ENCODE measurements at regions not wholly inside any gene's neighbourhood (a gene's known extent, or its start where the extent isn't known, plus 50 kb on each side); places are given as distances from the start of the nearest gene placed in this dataset.
"Not testable (repeated sequence)": the region's sequence is repeated elsewhere in the genome, so short reads cannot be mapped to it uniquely, and the experiment has no call there.

GRCh38 chr2:153268941-153269461 lies 209.6 kb downstream of the RPRM start:
- Mint-ChIP-seq H3K4me3 (no peak overlapping the region), H3K27me3 (no peaks in the 10 kb centered on the region), H3K4me1 (no peaks in the 10 kb centered on the region), H3K27ac (no peak overlapping the region), H3K36me3 (ENCODE audit: low read depth) (no peaks in the 10 kb centered on the region), H3K9me3 (peaks cover 12% of the 10 kb centered on the region)
- ATAC-seq (replicated peaks): no peak

DNA sequence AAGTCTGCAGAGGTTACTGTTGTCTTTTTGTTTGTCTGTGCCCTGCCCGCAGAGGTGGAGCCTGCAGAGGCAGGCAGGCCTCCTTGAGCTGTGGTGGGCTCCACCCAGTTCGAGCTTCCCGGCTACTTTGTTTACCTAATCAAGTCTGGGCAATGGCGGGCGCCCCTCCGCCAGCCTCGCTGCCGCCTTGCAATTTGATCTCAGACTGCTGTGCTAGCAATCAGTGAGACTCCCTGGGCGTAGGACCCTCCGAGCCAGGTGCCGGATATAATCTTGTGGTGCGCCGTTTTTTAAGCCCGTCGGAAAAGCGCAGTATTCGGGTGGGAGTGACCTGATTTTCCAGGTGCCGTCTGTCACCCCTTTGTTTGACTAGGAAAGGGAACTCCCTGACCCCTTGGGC lies 221.7 kb downstream of the RPRM start:
- not testable (repeated sequence) for H3K36me3 Mint-ChIP-seq (ENCODE audit: low read depth); H3K27ac Mint-ChIP-seq; H3K27me3 Mint-ChIP-seq; H3K4me3 Mint-ChIP-seq; H3K4me1 Mint-ChIP-seq; ATAC-seq (replicated peaks); H3K9me3 Mint-ChIP-seq

DNA sequence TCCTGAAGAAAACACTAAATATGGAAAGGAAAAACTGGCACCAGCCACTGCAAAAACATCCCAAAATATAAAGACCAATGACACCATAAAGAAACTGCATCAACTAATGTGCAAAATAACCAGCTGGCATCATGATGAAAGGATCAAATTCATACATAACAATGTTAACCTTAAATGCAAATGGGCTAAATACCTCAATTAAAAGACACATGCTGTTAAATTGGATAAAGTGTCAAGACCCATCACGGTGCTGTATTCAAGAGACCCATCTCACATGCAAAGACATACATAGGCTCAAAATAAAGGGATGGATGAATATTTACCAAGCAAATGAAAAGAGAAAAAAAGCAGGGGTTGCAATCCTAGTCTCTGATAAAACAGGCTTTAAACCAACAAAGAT lies 231.9 kb downstream of the RPRM start:
- not testable (repeated sequence) for ATAC-seq (replicated peaks); H3K27me3 Mint-ChIP-seq; H3K27ac Mint-ChIP-seq; H3K36me3 Mint-ChIP-seq (ENCODE audit: low read depth); H3K4me1 Mint-ChIP-seq; H3K4me3 Mint-ChIP-seq
- peaks cover 13% of the 10 kb centered on the region for H3K9me3 Mint-ChIP-seq

- Mint-ChIP-seq H3K27ac (no peak overlapping the region), H3K27me3 (no peaks in the 10 kb centered on the region), H3K9me3 (no peaks in the 10 kb centered on the region), H3K36me3 (ENCODE audit: low read depth) (no peaks in the 10 kb centered on the region), H3K4me3 (peak overlapping the region; percentile 1), H3K4me1 (peaks cover 9% of the 10 kb centered on the region)
- ATAC-seq (replicated peaks): peak; percentile 88
These were observed 243.0 kb downstream of the RPRM start for GRCh38 chr2:153235516-153235915.

GRCh38 chr2:153232464-153232863 lies 246.1 kb downstream of the RPRM start:
- peaks cover 9% of the 10 kb centered on the region for H3K4me1 Mint-ChIP-seq
- no peak overlapping the region for H3K27ac Mint-ChIP-seq
- peak; percentile 35 for ATAC-seq (replicated peaks)
- no peaks in the 10 kb centered on the region for H3K9me3 Mint-ChIP-seq
- no peak overlapping the region for H3K4me3 Mint-ChIP-seq
- no peaks in the 10 kb centered on the region for H3K36me3 Mint-ChIP-seq (ENCODE audit: low read depth)
- H3K27me3 Mint-ChIP-seq: no peaks in the 10 kb centered on the region

DNA sequence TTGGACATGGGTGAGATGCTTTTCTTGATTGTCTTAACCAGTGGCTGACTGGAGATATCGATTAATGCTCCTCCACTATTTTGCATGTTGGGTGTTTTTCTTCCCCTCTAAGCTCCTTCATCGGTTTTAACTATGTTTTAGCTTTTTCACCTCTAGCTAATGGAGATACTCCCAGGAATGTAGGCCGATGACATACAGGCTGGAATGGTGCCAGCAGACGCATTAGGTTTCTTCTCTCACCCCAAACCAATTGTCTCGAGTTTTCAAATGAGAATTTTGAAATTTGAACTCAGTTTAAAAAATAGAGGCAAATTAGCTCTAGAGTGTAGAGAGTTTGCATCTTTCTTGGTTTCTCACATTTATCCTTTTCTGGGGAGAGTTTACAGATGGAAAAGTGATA lies 247.6 kb downstream of the RPRM start:
- H3K27me3 Mint-ChIP-seq: no peaks in the 10 kb centered on the region
- no peak overlapping the region for H3K27ac Mint-ChIP-seq
- no peaks in the 10 kb centered on the region for H3K36me3 Mint-ChIP-seq (ENCODE audit: low read depth)
- H3K4me3 Mint-ChIP-seq: no peak overlapping the region
- no peak for ATAC-seq (replicated peaks)
- H3K4me1 Mint-ChIP-seq: peaks cover 5% of the 10 kb centered on the region
- H3K9me3 Mint-ChIP-seq: no peaks in the 10 kb centered on the region

DNA sequence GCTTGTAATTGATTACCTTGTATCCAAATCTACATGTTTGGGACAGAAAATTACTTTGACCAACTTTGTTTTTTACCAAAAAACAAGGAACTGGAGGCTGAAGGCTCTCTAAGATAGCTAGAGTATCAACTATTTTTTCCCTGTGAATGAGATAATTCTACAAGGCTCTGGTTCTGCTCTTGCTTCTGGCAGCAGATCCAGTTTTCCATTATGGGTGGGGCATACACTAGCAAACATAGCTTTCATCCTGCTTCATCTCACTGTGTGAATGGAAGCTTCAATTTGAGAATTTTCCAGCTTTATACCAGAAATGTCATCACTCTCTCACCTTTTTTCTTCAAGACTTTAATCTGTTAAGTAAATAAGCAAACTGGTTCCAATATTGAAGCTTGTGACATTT lies 249.7 kb downstream of the RPRM start:
- no peak overlapping the region for H3K27ac Mint-ChIP-seq
- H3K9me3 Mint-ChIP-seq: peaks cover 4% of the 10 kb centered on the region
- H3K27me3 Mint-ChIP-seq: no peaks in the 10 kb centered on the region
- no peaks in the 10 kb centered on the region for H3K36me3 Mint-ChIP-seq (ENCODE audit: low read depth)
- no peak for ATAC-seq (replicated peaks)
- H3K4me1 Mint-ChIP-seq: no peaks in the 10 kb centered on the region
- H3K4me3 Mint-ChIP-seq: no peak overlapping the region

- H3K36me3 Mint-ChIP-seq (ENCODE audit: low read depth): no peaks in the 10 kb centered on the region
These were observed 250.6 kb downstream of the RPRM start for GRCh38 chr2:153227981-153228380.

GRCh38 chr2:153222231-153223165 lies 256.1 kb downstream of the RPRM start:
- H3K36me3 Mint-ChIP-seq (ENCODE audit: low read depth): no peaks in the 10 kb centered on the region
- peaks cover 4% of the 10 kb centered on the region for H3K9me3 Mint-ChIP-seq
- ATAC-seq (replicated peaks): no peak
- peaks cover 5% of the 10 kb centered on the region for H3K27me3 Mint-ChIP-seq
- H3K4me3 Mint-ChIP-seq: no peak overlapping the region
- no peaks in the 10 kb centered on the region for H3K4me1 Mint-ChIP-seq
- H3K27ac Mint-ChIP-seq: no peak overlapping the region

More at GRCh38 chr2:153227981-153228380, 250.6 kb downstream of the RPRM start:
- Mint-ChIP-seq H3K9me3 (peaks cover 4% of the 10 kb centered on the region), H3K27ac (no peak overlapping the region), H3K27me3 (no peaks in the 10 kb centered on the region), H3K4me3 (no peak overlapping the region), H3K4me1 (no peaks in the 10 kb centered on the region)
- no peak for ATAC-seq (replicated peaks)

- Mint-ChIP-seq H3K36me3 (ENCODE audit: low read depth) (no peaks in the 10 kb centered on the region), H3K9me3 (peaks cover 4% of the 10 kb centered on the region), H3K27me3 (peaks cover 5% of the 10 kb centered on the region), H3K4me1 (no peaks in the 10 kb centered on the region), H3K4me3 (no peak overlapping the region), H3K27ac (no peak overlapping the region)
- ATAC-seq (replicated peaks): no peak
These were observed 257.1 kb downstream of the RPRM start for GRCh38 chr2:153221506-153221905.

- H3K36me3 Mint-ChIP-seq (ENCODE audit: low read depth): no peaks in the 10 kb centered on the region
- no peaks in the 10 kb centered on the region for H3K4me1 Mint-ChIP-seq
- H3K27ac Mint-ChIP-seq: no peak overlapping the region
- H3K27me3 Mint-ChIP-seq: peaks cover 5% of the 10 kb centered on the region
- ATAC-seq (replicated peaks): no peak
- H3K4me3 Mint-ChIP-seq: no peak overlapping the region
- H3K9me3 Mint-ChIP-seq: peaks cover 4% of the 10 kb centered on the region
These were observed 257.5 kb downstream of the RPRM start for GRCh38 chr2:153221087-153221486.

DNA sequence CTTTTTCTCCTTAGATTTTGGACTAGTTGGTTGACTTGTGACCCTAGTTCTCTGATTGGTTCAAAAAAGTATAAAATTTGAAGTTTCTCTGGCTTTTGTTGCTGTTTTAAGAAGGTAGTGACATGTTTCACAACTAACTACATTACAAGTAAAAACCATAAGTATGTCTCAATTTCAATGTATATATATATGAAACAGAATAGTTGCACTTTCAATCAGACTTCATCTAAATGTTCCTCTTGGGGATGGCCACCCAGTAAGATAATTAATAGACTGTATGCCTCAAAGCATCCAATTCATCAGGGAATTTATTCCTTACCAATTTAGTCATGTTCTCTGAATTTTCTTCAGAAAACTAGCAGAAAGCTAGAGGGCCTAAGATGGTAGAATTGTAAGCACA lies 259.7 kb downstream of the RPRM start:
- Mint-ChIP-seq H3K27me3 (peaks cover 5% of the 10 kb centered on the region), H3K4me1 (no peaks in the 10 kb centered on the region), H3K27ac (no peak overlapping the region), H3K4me3 (no peak overlapping the region), H3K9me3 (no peaks in the 10 kb centered on the region), H3K36me3 (ENCODE audit: low read depth) (no peaks in the 10 kb centered on the region)
- ATAC-seq (replicated peaks): peak; percentile 28

- Mint-ChIP-seq H3K4me3 (no peak overlapping the region), H3K27me3 (peaks cover 5% of the 10 kb centered on the region), H3K9me3 (no peaks in the 10 kb centered on the region), H3K27ac (no peak overlapping the region), H3K4me1 (no peaks in the 10 kb centered on the region), H3K36me3 (ENCODE audit: low read depth) (no peaks in the 10 kb centered on the region)
- no peak for ATAC-seq (replicated peaks)
These were observed 264.2 kb downstream of the RPRM start for GRCh38 chr2:153214337-153214736.

DNA sequence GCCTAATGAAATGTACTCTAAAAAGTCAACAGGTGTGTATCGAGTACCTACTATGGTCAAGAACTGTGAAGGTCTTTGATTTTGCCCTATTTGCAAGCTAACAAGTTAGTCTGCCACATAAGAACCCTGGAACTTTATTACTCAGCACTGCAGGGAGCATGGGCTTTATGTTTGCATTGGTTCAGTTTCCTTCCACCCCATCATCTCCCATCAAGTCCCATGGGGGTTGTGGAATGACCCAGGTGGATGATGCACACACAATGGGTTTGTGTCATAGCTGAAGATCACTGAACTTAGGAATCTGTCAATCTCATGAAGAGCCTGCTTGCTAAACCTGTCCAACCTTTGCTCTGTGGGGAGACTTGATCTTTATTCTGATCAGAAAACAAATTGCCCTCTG lies 265.5 kb downstream of the RPRM start:
- H3K36me3 Mint-ChIP-seq (ENCODE audit: low read depth): no peaks in the 10 kb centered on the region
- no peaks in the 10 kb centered on the region for H3K27me3 Mint-ChIP-seq
- no peaks in the 10 kb centered on the region for H3K9me3 Mint-ChIP-seq
- no peak for ATAC-seq (replicated peaks)
- no peaks in the 10 kb centered on the region for H3K4me1 Mint-ChIP-seq
- H3K4me3 Mint-ChIP-seq: no peak overlapping the region
- no peak overlapping the region for H3K27ac Mint-ChIP-seq
